WI38 (cell line): ENCODE measurements at regions not wholly inside any gene's neighbourhood (a gene's known extent, or its start where the extent isn't known, plus 50 kb on each side); places are given as distances from the start of the nearest gene placed in this dataset.

Source experiments
- H3K4me3 ChIP-seq: 2 replicates; pipeline ENCODE4 v1.5.1; 2011; ENCODE audit warnings: low read depth, mild to moderate bottlenecking, control low read depth, low read length
- CTCF ChIP-seq: IDR thresholded peaks from 2 replicates; pipeline ENCODE4 v1.5.1; 2012; ENCODE audit warnings: low read depth, mild to moderate bottlenecking, control low read depth, low read length

GRCh38 chr11:115112754-115113153, 391.5 kb downstream of the CADM1 start:
- TF ChIP-seq CTCF, result no peak

DNA sequence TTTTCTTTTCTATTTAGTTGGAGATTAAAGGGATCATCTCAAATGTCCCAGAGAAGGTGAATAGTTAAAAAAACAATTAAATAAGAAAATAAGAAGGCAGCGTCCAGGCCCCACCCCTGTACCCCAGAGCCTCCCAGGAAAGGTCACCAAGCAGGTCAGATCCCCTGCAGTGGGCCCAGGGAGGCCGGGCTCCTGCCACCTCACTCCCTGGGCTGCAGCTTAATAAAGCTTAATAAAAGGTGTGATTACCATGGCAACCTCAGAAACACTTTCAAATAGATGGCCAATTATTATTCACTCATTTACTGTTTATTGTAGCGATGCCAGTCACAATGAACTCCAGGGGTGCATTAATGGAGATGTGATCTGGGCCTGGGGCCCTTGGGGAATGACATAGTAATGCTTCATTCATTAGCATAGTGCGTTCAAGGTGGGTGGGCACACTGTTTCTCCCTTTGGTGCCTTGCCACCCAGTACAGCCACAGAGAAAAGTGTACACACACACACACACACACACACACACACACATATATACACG, 386.2 kb downstream of the CADM1 start:
- TF ChIP-seq CTCF, result no peak
- H3K4me3 ChIP-seq, result no peak overlapping the region

More at GRCh38 chr11:115112754-115113153, 391.5 kb downstream of the CADM1 start:
- no peak overlapping the region for H3K4me3 ChIP-seq

DNA sequence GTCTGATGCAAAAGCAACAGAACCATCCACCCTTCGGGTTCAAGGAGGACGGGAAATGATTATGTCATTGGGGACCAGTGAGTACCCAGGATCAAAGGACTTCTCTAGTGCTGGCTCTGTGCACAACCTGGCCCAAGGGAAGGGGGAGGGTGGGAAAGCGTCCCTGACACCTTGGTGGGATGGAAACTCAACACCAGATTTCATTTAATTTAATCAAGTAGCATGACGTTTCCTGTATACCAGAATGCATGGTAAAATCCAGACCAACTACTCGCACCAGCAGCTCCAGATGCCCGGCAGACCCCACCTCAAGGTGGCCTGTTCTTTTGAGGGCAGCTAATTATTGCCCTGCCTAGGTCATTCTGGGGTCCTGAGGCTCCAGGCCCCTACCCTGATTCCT, 385.1 kb downstream of the CADM1 start:
- H3K4me3 ChIP-seq, result no peak overlapping the region
- TF ChIP-seq CTCF, result no peak
